ENCODE measurements at regions not wholly inside any gene's neighbourhood (a gene's known extent, or its start where the extent isn't known, plus 50 kb on each side); places are given as distances from the start of the nearest gene placed in this dataset.

DNA sequence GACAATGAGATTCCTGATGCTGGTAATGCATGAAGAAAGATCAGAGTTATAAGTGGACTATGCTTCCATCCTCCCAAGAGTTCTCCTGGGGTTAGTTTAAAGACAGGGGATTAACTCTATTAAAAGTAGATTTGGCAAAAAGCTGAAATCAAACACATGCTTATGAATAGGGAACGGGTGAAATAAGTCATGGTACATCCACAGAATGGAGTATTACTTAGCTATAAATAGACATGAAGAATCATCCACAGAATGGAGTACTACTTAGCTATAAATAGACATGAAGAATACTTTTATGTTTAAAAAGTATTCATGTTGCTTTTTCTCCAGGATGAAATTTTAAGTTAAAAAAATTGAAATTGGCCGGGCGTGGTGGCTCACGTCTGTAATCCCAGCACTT lies 596.4 kb upstream of the B3GAT1 start:
- TF ChIP-seq ZNF8 (CRISPR knock-in tag; IDR thresholded peaks at IDR 0.05) (peak; percentile 94), RARB (CRISPR knock-in tag; IDR thresholded peaks at IDR 0.05) (no peak), BACH2 (CRISPR knock-in tag; IDR thresholded peaks at IDR 0.05; ENCODE audit: borderline replicate concordance) (no peak), ARNTL (CRISPR knock-in tag; IDR thresholded peaks at IDR 0.05; ENCODE audit: borderline replicate concordance, low read depth) (no peak)
- TF ChIP-seq, protein P1, sequence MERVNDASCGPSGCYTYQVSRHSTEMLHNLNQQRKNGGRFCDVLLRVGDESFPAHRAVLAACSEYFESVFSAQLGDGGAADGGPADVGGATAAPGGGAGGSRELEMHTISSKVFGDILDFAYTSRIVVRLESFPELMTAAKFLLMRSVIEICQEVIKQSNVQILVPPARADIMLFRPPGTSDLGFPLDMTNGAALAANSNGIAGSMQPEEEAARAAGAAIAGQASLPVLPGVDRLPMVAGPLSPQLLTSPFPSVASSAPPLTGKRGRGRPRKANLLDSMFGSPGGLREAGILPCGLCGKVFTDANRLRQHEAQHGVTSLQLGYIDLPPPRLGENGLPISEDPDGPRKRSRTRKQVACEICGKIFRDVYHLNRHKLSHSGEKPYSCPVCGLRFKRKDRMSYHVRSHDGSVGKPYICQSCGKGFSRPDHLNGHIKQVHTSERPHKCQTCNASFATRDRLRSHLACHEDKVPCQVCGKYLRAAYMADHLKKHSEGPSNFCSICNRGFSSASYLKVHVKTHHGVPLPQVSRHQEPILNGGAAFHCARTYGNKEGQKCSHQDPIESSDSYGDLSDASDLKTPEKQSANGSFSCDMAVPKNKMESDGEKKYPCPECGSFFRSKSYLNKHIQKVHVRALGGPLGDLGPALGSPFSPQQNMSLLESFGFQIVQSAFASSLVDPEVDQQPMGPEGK (CRISPR knock-in tag; IDR thresholded peaks at IDR 0.05; ENCODE audit: borderline replicate concordance): no peak
- TF ChIP-seq, protein P2, sequence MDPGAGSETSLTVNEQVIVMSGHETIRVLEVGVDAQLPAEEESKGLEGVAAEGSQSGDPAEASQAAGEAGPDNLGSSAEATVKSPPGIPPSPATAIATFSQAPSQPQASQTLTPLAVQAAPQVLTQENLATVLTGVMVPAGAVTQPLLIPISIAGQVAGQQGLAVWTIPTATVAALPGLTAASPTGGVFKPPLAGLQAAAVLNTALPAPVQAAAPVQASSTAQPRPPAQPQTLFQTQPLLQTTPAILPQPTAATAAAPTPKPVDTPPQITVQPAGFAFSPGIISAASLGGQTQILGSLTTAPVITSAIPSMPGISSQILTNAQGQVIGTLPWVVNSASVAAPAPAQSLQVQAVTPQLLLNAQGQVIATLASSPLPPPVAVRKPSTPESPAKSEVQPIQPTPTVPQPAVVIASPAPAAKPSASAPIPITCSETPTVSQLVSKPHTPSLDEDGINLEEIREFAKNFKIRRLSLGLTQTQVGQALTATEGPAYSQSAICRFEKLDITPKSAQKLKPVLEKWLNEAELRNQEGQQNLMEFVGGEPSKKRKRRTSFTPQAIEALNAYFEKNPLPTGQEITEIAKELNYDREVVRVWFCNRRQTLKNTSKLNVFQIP (CRISPR knock-in tag; IDR thresholded peaks at IDR 0.05; ENCODE audit: borderline replicate concordance, low read depth): no peak
- TF ChIP-seq, protein P3, sequence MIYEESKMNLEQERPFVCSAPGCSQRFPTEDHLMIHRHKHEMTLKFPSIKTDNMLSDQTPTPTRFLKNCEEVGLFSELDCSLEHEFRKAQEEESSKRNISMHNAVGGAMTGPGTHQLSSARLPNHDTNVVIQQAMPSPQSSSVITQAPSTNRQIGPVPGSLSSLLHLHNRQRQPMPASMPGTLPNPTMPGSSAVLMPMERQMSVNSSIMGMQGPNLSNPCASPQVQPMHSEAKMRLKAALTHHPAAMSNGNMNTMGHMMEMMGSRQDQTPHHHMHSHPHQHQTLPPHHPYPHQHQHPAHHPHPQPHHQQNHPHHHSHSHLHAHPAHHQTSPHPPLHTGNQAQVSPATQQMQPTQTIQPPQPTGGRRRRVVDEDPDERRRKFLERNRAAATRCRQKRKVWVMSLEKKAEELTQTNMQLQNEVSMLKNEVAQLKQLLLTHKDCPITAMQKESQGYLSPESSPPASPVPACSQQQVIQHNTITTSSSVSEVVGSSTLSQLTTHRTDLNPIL (CRISPR knock-in tag; IDR thresholded peaks at IDR 0.05; ENCODE audit: low read depth): no peak
